ACHN (cell line): ENCODE measurements at regions not wholly inside any gene's neighbourhood (a gene's known extent, or its start where the extent isn't known, plus 50 kb on each side); places are given as distances from the start of the nearest gene placed in this dataset.

ENCODE experiments used
- DNase-seq: peaks from one replicate; pipeline ENCODE4 v3.0.0-alpha.2; 2015
- in situ Hi-C: cut with HindIII; loops from 2 replicates; pipeline ENCODE4 v1.10.0; 2017; ENCODE audit warnings: low sequenced_read_pairs, low pct_ligation_motif_present, low pct_unique_long_range_greater_than_20kb

- in situ Hi-C loops, result no loop called here
- DNase-seq, result no peak
Observed at GRCh38 chr5:155872629-155873220, 454.2 kb upstream of the SGCD start.

- in situ Hi-C loops, result no loop called here
Observed at GRCh38 chr5:155878991-155879575, 447.9 kb upstream of the SGCD start.

GRCh38 chr5:155884041-155884440 lies 442.9 kb upstream of the SGCD start:
- in situ Hi-C loops, result no loop called here
- no peak for DNase-seq

More at GRCh38 chr5:155878991-155879575, 447.9 kb upstream of the SGCD start:
- no peak for DNase-seq

GRCh38 chr5:155885199-155885598 lies 441.8 kb upstream of the SGCD start:
- no peak for DNase-seq
- in situ Hi-C loops, result no loop called here

- no peak for DNase-seq
Observed at GRCh38 chr5:155886311-155887031, 440.5 kb upstream of the SGCD start.

GRCh38 chr5:155895484-155895883 lies 431.5 kb upstream of the SGCD start:
- in situ Hi-C loops, result no loop called here
- DNase-seq, result no peak

More at GRCh38 chr5:155886311-155887031, 440.5 kb upstream of the SGCD start:
- in situ Hi-C loops, result no loop called here

- in situ Hi-C loops, result no loop called here
- DNase-seq, result no peak
Observed at GRCh38 chr5:155897761-155898160, 429.2 kb upstream of the SGCD start.

- in situ Hi-C loops, result no loop called here
- no peak for DNase-seq
Observed at GRCh38 chr5:155898284-155898683, 428.7 kb upstream of the SGCD start.

- DNase-seq, result no peak
- in situ Hi-C loops, result no loop called here
Observed at GRCh38 chr5:155903791-155904190, 423.2 kb upstream of the SGCD start.

GRCh38 chr5:155905364-155905763 lies 421.6 kb upstream of the SGCD start:
- in situ Hi-C loops, result no loop called here
- DNase-seq, result no peak

GRCh38 chr5:155906046-155906445 lies 420.9 kb upstream of the SGCD start:
- in situ Hi-C loops, result no loop called here
- no peak for DNase-seq

- DNase-seq, result no peak
Observed at GRCh38 chr5:155908543-155908942, 418.4 kb upstream of the SGCD start.

GRCh38 chr5:155912291-155912690 lies 414.7 kb upstream of the SGCD start:
- in situ Hi-C loops, result no loop called here
- DNase-seq, result no peak

More at GRCh38 chr5:155908543-155908942, 418.4 kb upstream of the SGCD start:
- in situ Hi-C loops, result no loop called here

- in situ Hi-C loops, result no loop called here
- DNase-seq, result no peak
Observed at GRCh38 chr5:155914766-155915165, 412.2 kb upstream of the SGCD start.

GRCh38 chr5:155915601-155916000 lies 411.4 kb upstream of the SGCD start:
- in situ Hi-C loops, result no loop called here
- DNase-seq, result no peak

- in situ Hi-C loops, result no loop called here
- no peak for DNase-seq
Observed at GRCh38 chr5:155919126-155919525, 407.8 kb upstream of the SGCD start.

GRCh38 chr5:155919725-155920124 lies 407.2 kb upstream of the SGCD start:
- DNase-seq, result no peak
- in situ Hi-C loops, result no loop called here

GRCh38 chr5:155921621-155922020 lies 405.3 kb upstream of the SGCD start:
- in situ Hi-C loops, result no loop called here

GRCh38 chr5:155923784-155924183 lies 403.2 kb upstream of the SGCD start:
- DNase-seq, result no peak
- in situ Hi-C loops, result no loop called here

More at GRCh38 chr5:155921621-155922020, 405.3 kb upstream of the SGCD start:
- DNase-seq, result no peak

- no peak for DNase-seq
- in situ Hi-C loops, result no loop called here
Observed at GRCh38 chr5:155926031-155926430, 400.9 kb upstream of the SGCD start.
